ENCODE measurements at regions not wholly inside any gene's neighbourhood (a gene's known extent, or its start where the extent isn't known, plus 50 kb on each side); places are given as distances from the start of the nearest gene placed in this dataset. TPM values are rescaled to one million over a fixed set of nuclear protein-coding genes. Genes with fewer than 3 reads are reported as not detected.

DNA sequence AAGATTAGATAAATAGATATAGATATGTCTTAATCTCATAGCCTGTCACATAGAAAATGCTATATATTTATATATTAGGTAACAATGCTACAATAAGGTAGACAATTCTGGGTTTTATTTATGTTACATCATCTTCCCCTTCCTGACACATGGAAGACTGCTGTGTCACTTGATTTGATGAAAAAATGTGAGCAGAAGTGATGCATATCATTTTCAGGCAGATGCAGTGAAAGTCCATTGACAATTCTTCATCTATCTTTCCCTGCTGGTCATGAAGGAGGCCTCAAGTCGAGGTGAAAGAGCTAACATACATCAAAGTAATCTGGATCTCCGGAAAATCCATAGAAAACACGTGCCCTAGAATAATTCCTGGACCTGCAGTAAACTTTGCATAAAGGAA is 57.8 kb upstream of the CHD1 start:
- H3K27ac ChIP-seq (ENCODE audit: low read depth, low read length, poor library complexity, severe bottlenecking), result no peak overlapping the region
- no peak overlapping the region for H3K4me2 ChIP-seq (ENCODE audit: low read length)
- no peak overlapping the region for H2AFZ ChIP-seq (ENCODE audit: low read length)
- H3K79me2 ChIP-seq (ENCODE audit: insufficient read depth, low read depth, low read length), result no peaks in the 10 kb centered on the region
- no peaks in the 10 kb centered on the region for H4K20me1 ChIP-seq (ENCODE audit: insufficient read depth, low read length)
- TF ChIP-seq, protein P1, sequence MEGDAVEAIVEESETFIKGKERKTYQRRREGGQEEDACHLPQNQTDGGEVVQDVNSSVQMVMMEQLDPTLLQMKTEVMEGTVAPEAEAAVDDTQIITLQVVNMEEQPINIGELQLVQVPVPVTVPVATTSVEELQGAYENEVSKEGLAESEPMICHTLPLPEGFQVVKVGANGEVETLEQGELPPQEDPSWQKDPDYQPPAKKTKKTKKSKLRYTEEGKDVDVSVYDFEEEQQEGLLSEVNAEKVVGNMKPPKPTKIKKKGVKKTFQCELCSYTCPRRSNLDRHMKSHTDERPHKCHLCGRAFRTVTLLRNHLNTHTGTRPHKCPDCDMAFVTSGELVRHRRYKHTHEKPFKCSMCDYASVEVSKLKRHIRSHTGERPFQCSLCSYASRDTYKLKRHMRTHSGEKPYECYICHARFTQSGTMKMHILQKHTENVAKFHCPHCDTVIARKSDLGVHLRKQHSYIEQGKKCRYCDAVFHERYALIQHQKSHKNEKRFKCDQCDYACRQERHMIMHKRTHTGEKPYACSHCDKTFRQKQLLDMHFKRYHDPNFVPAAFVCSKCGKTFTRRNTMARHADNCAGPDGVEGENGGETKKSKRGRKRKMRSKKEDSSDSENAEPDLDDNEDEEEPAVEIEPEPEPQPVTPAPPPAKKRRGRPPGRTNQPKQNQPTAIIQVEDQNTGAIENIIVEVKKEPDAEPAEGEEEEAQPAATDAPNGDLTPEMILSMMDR (conservative IDR thresholded peaks at IDR 0.05; ENCODE audit: low read length), result no peak
- TF ChIP-seq EZH2phosphoT487 (IDR thresholded peaks at IDR 0.05; ENCODE audit: borderline replicate concordance, low read depth, low read length), result no peak
- H3K4me1 ChIP-seq (ENCODE audit: insufficient read depth, low read length, poor library complexity, severe bottlenecking), result no peaks in the 10 kb centered on the region
- no peaks in the 10 kb centered on the region for H3K36me3 ChIP-seq (ENCODE audit: insufficient read depth, low read length)
- H3K9me2 ChIP-seq (ENCODE audit: insufficient read depth, low read length), result no peaks in the 10 kb centered on the region
- POLR2A ChIA-PET, result interaction anchor here (0.6 kb wide), 1 partner anchor 25 kb away, joined by 3 read pairs; no protein-coding TSS in a partner anchor
- no peak overlapping the region for H3K4me3 ChIP-seq (ENCODE audit: low read depth, low read length, poor library complexity, severe bottlenecking)
- BruUV-seq (replicated peaks), result no TSS peak
- DNase-seq (ENCODE audit: low spot score), result no peak
- CTCF ChIA-PET (ENCODE audit: unreplicated experiment), result no interaction called here
- intact Hi-C loops (cut with micrococcal nuclease; ENCODE audit: unreplicated experiment), result no loop called here
- no peaks in the 10 kb centered on the region for H3K9me3 ChIP-seq (ENCODE audit: low read length)

DNA sequence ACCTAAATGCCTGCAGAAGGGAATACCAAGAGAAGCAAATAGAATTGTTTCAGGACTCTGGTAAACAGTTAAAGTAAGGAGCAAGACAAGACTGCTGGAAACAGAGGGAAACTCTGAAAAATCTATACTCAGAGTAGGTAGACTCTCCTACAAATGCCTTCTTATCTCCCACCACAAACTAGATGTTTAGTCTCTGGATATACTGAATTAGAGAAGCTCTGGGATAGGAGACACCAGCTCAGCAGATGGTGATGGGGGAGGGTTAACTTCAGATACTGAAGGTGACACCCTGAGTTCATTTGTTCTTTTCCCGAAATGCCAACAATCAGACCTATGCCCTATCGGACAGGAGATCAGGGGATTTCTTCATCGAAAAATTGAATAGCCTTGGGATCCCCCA is 54.1 kb upstream of the CHD1 start:
- ChIA-PET POLR2A (no interaction called here), CTCF (ENCODE audit: unreplicated experiment) (no interaction called here)
- no peak overlapping the region for H2AFZ ChIP-seq (ENCODE audit: low read length)
- H4K20me1 ChIP-seq (ENCODE audit: insufficient read depth, low read length), result no peaks in the 10 kb centered on the region
- H3K36me3 ChIP-seq (ENCODE audit: insufficient read depth, low read length), result no peaks in the 10 kb centered on the region
- no peak overlapping the region for H3K4me3 ChIP-seq (ENCODE audit: low read depth, low read length, poor library complexity, severe bottlenecking)
- no peak overlapping the region for H3K4me2 ChIP-seq (ENCODE audit: low read length)
- H3K27ac ChIP-seq (ENCODE audit: low read depth, low read length, poor library complexity, severe bottlenecking), result no peak overlapping the region
- H3K9me2 ChIP-seq (ENCODE audit: insufficient read depth, low read length), result no peaks in the 10 kb centered on the region
- intact Hi-C loops (cut with micrococcal nuclease; ENCODE audit: unreplicated experiment), result no loop called here
- BruUV-seq (replicated peaks), result no TSS peak
- TF ChIP-seq, protein P1 (conservative IDR thresholded peaks at IDR 0.05; ENCODE audit: low read length), result no peak
- no peak for TF ChIP-seq EZH2phosphoT487 (IDR thresholded peaks at IDR 0.05; ENCODE audit: borderline replicate concordance, low read depth, low read length)
- no peak for DNase-seq (ENCODE audit: low spot score)
- no peaks in the 10 kb centered on the region for H3K9me3 ChIP-seq (ENCODE audit: low read length)
- no peaks in the 10 kb centered on the region for H3K79me2 ChIP-seq (ENCODE audit: insufficient read depth, low read depth, low read length)
- H3K4me1 ChIP-seq (ENCODE audit: insufficient read depth, low read length, poor library complexity, severe bottlenecking), result no peaks in the 10 kb centered on the region

Small RNAs in the stretch of these regions (small RNA-seq; reads per million reads assigned to genes)
- not detected for gene MTND4LP5
- not detected for gene RF00019
- not detected for gene RNU6-1119P
